Fibroblast of lung (primary cell): ENCODE measurements at regions not wholly inside any gene's neighbourhood (a gene's known extent, or its start where the extent isn't known, plus 50 kb on each side); places are given as distances from the start of the nearest gene placed in this dataset.

Experiments
- EZH2 ChIP-seq: IDR thresholded peaks from 2 replicates; pipeline ENCODE4 v1.5.1; 2012; ENCODE audit warnings: low read length, control low read depth, mild to moderate bottlenecking; ENCODE audit errors: missing control alignments
- TF ChIP-seq, protein P1 (sequence below), 2 donors: IDR thresholded peaks in 1 of 2; conservative IDR thresholded peaks in 1 of 2; 1 replicate in 1 of 2; 2 replicates in 1 of 2; pipeline ENCODE4 v1.5.1; 2011 to 2012; ENCODE audit warnings: low read length in 2 of 2, control low read depth in 1 of 2, inconsistent platforms in 1 of 2, low read depth in 1 of 2, mild to moderate bottlenecking in 1 of 2

DNA sequence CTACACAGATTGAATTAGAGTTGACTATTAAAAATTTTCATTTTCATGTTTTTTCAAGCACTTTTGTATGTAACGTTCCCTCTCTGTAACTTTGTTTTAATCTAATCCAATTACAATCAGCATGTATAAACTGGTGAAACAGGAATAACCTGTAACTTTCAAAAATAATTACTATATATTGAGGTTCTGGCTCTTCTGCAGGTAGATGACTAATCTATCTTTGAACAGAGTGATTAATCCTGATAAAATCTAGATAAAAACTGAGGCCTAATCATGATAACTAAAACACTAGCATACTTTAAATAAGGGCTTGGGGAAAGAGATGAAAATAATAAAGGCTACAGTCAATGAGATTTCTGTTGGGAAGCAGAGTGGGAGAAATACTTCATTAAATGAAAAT is 101.6 kb upstream of the KCND2 start:
- TF ChIP-seq, protein P1, sequence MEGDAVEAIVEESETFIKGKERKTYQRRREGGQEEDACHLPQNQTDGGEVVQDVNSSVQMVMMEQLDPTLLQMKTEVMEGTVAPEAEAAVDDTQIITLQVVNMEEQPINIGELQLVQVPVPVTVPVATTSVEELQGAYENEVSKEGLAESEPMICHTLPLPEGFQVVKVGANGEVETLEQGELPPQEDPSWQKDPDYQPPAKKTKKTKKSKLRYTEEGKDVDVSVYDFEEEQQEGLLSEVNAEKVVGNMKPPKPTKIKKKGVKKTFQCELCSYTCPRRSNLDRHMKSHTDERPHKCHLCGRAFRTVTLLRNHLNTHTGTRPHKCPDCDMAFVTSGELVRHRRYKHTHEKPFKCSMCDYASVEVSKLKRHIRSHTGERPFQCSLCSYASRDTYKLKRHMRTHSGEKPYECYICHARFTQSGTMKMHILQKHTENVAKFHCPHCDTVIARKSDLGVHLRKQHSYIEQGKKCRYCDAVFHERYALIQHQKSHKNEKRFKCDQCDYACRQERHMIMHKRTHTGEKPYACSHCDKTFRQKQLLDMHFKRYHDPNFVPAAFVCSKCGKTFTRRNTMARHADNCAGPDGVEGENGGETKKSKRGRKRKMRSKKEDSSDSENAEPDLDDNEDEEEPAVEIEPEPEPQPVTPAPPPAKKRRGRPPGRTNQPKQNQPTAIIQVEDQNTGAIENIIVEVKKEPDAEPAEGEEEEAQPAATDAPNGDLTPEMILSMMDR (conservative IDR thresholded peaks at IDR 0.05 in 1 of 2, IDR thresholded peaks at IDR 0.05 in 1 of 2; ENCODE audit: low read depth in 1 of 2, low read length in 2 of 2): no peak
- no peak for TF ChIP-seq EZH2
